GM19467 (cell line): ENCODE measurements at regions not wholly inside any gene's neighbourhood (a gene's known extent, or its start where the extent isn't known, plus 50 kb on each side); places are given as distances from the start of the nearest gene placed in this dataset.
"Not testable (repeated sequence)": the region's sequence is repeated elsewhere in the genome, so short reads cannot be mapped to it uniquely, and the experiment has no call there.

Experiments
- ATAC-seq: cut with Tn5 transposase; IDR thresholded peaks from one replicate; pipeline ENCODE4 v1.9.1; 2021; ENCODE audit warnings: mild to moderate bottlenecking, moderate library complexity; ENCODE audit not compliant: unreplicated experiment

GRCh38 chr11:43165393-43165792 is 146.4 kb upstream of the API5 start:
- ATAC-seq: not testable (repeated sequence)

GRCh38 chr11:43168241-43168640 is 143.6 kb upstream of the API5 start:
- not testable (repeated sequence) for ATAC-seq

- no peak for ATAC-seq
Observed at GRCh38 chr11:43172477-43172876, 139.3 kb upstream of the API5 start.

GRCh38 chr11:43177975-43178374 is 133.8 kb upstream of the API5 start:
- ATAC-seq: no peak

GRCh38 chr11:43194459-43194858 is 117.3 kb upstream of the API5 start:
- ATAC-seq: not testable (repeated sequence)

- ATAC-seq: no peak
Observed at GRCh38 chr11:43197379-43197778, 114.4 kb upstream of the API5 start.

GRCh38 chr11:43200031-43200430 is 111.8 kb upstream of the API5 start:
- no peak for ATAC-seq

- no peak for ATAC-seq
Observed at GRCh38 chr11:43212279-43212678, 99.5 kb upstream of the API5 start.

GRCh38 chr11:43214471-43214870 is 97.3 kb upstream of the API5 start:
- ATAC-seq: no peak

GRCh38 chr11:43217849-43218248 is 93.9 kb upstream of the API5 start:
- ATAC-seq: no peak

- no peak for ATAC-seq
Observed at GRCh38 chr11:43222215-43222614, 89.6 kb upstream of the API5 start.

GRCh38 chr11:43223026-43223425 is 88.8 kb upstream of the API5 start:
- no peak for ATAC-seq

GRCh38 chr11:43234881-43235280 is 76.9 kb upstream of the API5 start:
- no peak for ATAC-seq

- ATAC-seq: no peak
Observed at GRCh38 chr11:43238341-43238740, 73.5 kb upstream of the API5 start.

GRCh38 chr11:43239791-43240190 is 72.0 kb upstream of the API5 start:
- no peak for ATAC-seq

- no peak for ATAC-seq
Observed at GRCh38 chr11:43242401-43242800, 69.4 kb upstream of the API5 start.

- ATAC-seq: no peak
Observed at GRCh38 chr11:43243927-43244326, 67.9 kb upstream of the API5 start.

GRCh38 chr11:43245466-43245865 is 66.3 kb upstream of the API5 start:
- no peak for ATAC-seq

GRCh38 chr11:43250309-43250708 is 61.5 kb upstream of the API5 start:
- no peak for ATAC-seq

- no peak for ATAC-seq
Observed at GRCh38 chr11:43261775-43262174, 50.0 kb upstream of the API5 start.
